ENCODE measurements at regions not wholly inside any gene's neighbourhood (a gene's known extent, or its start where the extent isn't known, plus 50 kb on each side); places are given as distances from the start of the nearest gene placed in this dataset.

DNA sequence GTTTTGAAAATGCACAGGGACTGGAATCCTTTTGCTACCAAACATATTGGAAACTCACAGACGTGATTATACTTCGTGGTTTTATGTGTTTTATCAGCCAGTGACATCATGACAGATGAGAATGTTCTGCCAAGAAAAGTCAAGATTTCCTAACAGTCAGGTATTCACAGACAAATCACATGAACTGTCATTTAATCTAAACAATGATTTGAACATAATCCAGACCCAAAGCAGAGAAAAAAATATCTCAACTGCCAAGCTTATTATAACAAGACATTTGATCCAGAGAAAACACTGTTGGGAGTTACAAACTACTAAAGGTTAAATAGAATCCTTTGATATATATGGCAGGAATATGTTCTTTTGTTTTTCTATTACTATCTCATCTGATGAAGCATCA is 635.9 kb upstream of the FRG1 start:
- Histone ChIP-seq H3K27me3 (replicated peaks in 1 of 2; ENCODE audit: control insufficient read depth in 2 of 2, extremely low read depth in 1 of 2, insufficient read depth in 2 of 2, low read length in 1 of 2) (no peaks in the 10 kb centered on the region), H3K4me1 (ENCODE audit: control insufficient read depth in 1 of 2, extremely low read depth in 1 of 2, insufficient read depth in 2 of 2, low read length in 2 of 2) (no peaks in the 10 kb centered on the region), H3K4me3 (ENCODE audit: control insufficient read depth in 1 of 2, extremely low read depth in 1 of 2, low read length in 1 of 2) (no peak overlapping the region), H3K36me3 (ENCODE audit: control insufficient read depth in 2 of 2, extremely low read depth in 1 of 2, insufficient read depth in 1 of 2, low read length in 1 of 2) (no peaks in the 10 kb centered on the region), H3K27ac (ENCODE audit: low read length) (no peak overlapping the region), H3K9me3 (no peaks in the 10 kb centered on the region)
- no peak overlapping the region for H3K4me3 Mint-ChIP-seq
- H3K27me3 Mint-ChIP-seq = no peaks in the 10 kb centered on the region
- 7% methylated on average over 2 of the region's 2 CpGs for WGBS (ENCODE audit: insufficient coverage)
- ChIA-PET POLR2A (no interaction called here), CTCF (no interaction called here)
- no peaks in the 10 kb centered on the region for H3K4me1 Mint-ChIP-seq
- no peak for ATAC-seq (replicated peaks in 1 of 4)
- no peak overlapping the region for H3K27ac Mint-ChIP-seq
- no peaks in the 10 kb centered on the region for H3K36me3 Mint-ChIP-seq
- peaks cover 0 to 4% (median 0%) of the 10 kb centered on the region in 3 donors for H3K9me3 Mint-ChIP-seq
- DNase-seq = no peak

DNA sequence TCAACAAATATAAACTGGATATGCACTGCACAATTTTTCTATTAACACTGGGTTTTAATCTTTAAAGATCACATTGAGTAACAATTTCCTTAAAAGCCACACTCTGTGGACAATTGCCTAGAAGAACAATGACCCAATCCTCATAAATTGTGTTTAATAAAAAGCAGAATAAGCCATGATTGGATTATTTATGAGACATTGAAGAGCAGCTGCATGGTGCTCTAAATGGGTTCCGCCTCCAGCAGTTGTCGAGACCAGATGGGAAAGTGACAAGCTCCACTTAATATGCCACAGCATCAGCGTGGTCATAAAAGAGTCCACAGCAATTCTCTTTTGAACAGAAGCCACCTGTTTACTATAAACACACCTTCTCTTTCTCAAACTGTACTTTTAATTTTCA is 635.2 kb upstream of the FRG1 start:
- Histone ChIP-seq H3K27ac (ENCODE audit: low read length) (no peak overlapping the region), H3K4me3 (ENCODE audit: control insufficient read depth in 1 of 2, extremely low read depth in 1 of 2, low read length in 1 of 2) (no peak overlapping the region), H3K27me3 (replicated peaks in 1 of 2; ENCODE audit: control insufficient read depth in 2 of 2, extremely low read depth in 1 of 2, insufficient read depth in 2 of 2, low read length in 1 of 2) (no peaks in the 10 kb centered on the region), H3K36me3 (ENCODE audit: control insufficient read depth in 2 of 2, extremely low read depth in 1 of 2, insufficient read depth in 1 of 2, low read length in 1 of 2) (no peaks in the 10 kb centered on the region), H3K4me1 (ENCODE audit: control insufficient read depth in 1 of 2, extremely low read depth in 1 of 2, insufficient read depth in 2 of 2, low read length in 2 of 2) (no peaks in the 10 kb centered on the region), H3K9me3 (no peaks in the 10 kb centered on the region)
- Mint-ChIP-seq H3K36me3 (no peaks in the 10 kb centered on the region), H3K9me3 (peaks cover 0 to 4% (median 0%) of the 10 kb centered on the region in 3 donors), H3K4me1 (no peaks in the 10 kb centered on the region), H3K27me3 (no peaks in the 10 kb centered on the region), H3K27ac (no peak overlapping the region), H3K4me3 (no peak overlapping the region)
- 0% methylated on average over 1 of the region's 3 CpGs for WGBS (ENCODE audit: insufficient coverage)
- ChIA-PET POLR2A (interaction anchor here in 1 of 2 donors (0.6 kb wide), 1 partner anchor 1231 kb away, joined by 3 read pairs; no protein-coding TSS in a partner anchor), CTCF (no interaction called here)
- ATAC-seq (replicated peaks in 1 of 4) = no peak
- DNase-seq = no peak

DNA sequence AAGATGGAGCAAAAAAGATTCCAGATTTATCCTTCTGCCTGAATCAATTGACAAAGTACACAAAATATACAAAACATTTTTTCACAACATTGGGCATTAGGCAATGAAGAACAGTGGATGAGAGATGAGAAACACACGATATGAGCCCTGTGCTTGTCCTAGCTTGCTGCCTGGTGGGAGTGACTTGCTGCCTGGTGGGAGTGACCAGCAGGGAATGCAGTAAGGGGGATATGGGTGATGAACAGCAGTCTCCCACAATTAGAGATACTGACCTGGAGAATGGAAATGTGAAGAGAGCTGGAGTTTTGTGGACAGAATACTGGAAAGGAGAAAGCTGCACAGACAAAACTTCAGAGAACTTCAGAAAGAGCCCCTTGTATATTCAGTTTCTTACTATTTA is 629.4 kb upstream of the FRG1 start:
- H3K36me3 Mint-ChIP-seq = no peaks in the 10 kb centered on the region
- Histone ChIP-seq H3K4me1 (ENCODE audit: control insufficient read depth in 1 of 2, extremely low read depth in 1 of 2, insufficient read depth in 2 of 2, low read length in 2 of 2) (no peaks in the 10 kb centered on the region), H3K9me3 (no peaks in the 10 kb centered on the region), H3K27ac (ENCODE audit: low read length) (no peak overlapping the region), H3K27me3 (replicated peaks in 1 of 2; ENCODE audit: control insufficient read depth in 2 of 2, extremely low read depth in 1 of 2, insufficient read depth in 2 of 2, low read length in 1 of 2) (no peaks in the 10 kb centered on the region), H3K4me3 (ENCODE audit: control insufficient read depth in 1 of 2, extremely low read depth in 1 of 2, low read length in 1 of 2) (no peak overlapping the region), H3K36me3 (ENCODE audit: control insufficient read depth in 2 of 2, extremely low read depth in 1 of 2, insufficient read depth in 1 of 2, low read length in 1 of 2) (no peaks in the 10 kb centered on the region)
- 80% methylated on average over 1 of the region's 1 CpG for WGBS (ENCODE audit: insufficient coverage)
- ATAC-seq (replicated peaks in 1 of 4) (no peak), DNase-seq (no peak)
- no peak overlapping the region for H3K4me3 Mint-ChIP-seq
- peaks cover 5 to 17% (median 10%) of the 10 kb centered on the region in 3 donors for H3K9me3 Mint-ChIP-seq
- no peaks in the 10 kb centered on the region for H3K27me3 Mint-ChIP-seq
- CTCF ChIA-PET = no interaction called here
- H3K27ac Mint-ChIP-seq = no peak overlapping the region
- H3K4me1 Mint-ChIP-seq = no peaks in the 10 kb centered on the region
- POLR2A ChIA-PET = no interaction called here

DNA sequence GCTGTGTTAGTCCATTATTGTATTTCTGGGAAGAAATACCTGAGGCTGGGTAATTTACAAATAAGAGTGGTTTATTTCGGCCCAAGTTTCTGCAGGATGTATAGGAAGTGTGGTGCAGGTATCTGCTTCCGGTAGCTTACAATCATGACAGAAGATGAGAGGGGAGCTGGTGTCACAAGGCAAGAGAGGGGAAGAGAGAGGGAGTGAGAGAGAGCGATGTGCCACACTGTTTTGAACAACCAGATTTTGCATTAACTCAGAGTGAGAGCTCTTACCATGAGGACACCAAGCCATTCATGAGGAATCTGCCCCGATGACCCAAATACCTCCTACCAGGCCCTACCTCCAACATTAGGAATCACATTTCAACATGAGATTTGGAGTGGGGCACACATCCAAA is 627.6 kb upstream of the FRG1 start:
- Mint-ChIP-seq H3K27me3 (no peaks in the 10 kb centered on the region), H3K27ac (no peak overlapping the region), H3K4me1 (no peaks in the 10 kb centered on the region), H3K9me3 (peaks cover 5 to 17% (median 10%) of the 10 kb centered on the region in 3 donors), H3K4me3 (no peak overlapping the region), H3K36me3 (no peaks in the 10 kb centered on the region)
- no peaks in the 10 kb centered on the region for H3K36me3 ChIP-seq (ENCODE audit: control insufficient read depth in 2 of 2, extremely low read depth in 1 of 2, insufficient read depth in 1 of 2, low read length in 1 of 2)
- CTCF ChIA-PET = no interaction called here
- H3K27me3 ChIP-seq (replicated peaks in 1 of 2; ENCODE audit: control insufficient read depth in 2 of 2, extremely low read depth in 1 of 2, insufficient read depth in 2 of 2, low read length in 1 of 2) = no peaks in the 10 kb centered on the region
- DNase-seq (no peak), ATAC-seq (replicated peaks in 1 of 4) (no peak)
- POLR2A ChIA-PET = no interaction called here
- WGBS (ENCODE audit: insufficient coverage) = 72% methylated on average over 4 of the region's 4 CpGs
- no peak overlapping the region for H3K4me3 ChIP-seq (ENCODE audit: control insufficient read depth in 1 of 2, extremely low read depth in 1 of 2, low read length in 1 of 2)
- no peak overlapping the region for H3K27ac ChIP-seq (ENCODE audit: low read length)
- H3K4me1 ChIP-seq (ENCODE audit: control insufficient read depth in 1 of 2, extremely low read depth in 1 of 2, insufficient read depth in 2 of 2, low read length in 2 of 2) = no peaks in the 10 kb centered on the region
- H3K9me3 ChIP-seq = no peaks in the 10 kb centered on the region

DNA sequence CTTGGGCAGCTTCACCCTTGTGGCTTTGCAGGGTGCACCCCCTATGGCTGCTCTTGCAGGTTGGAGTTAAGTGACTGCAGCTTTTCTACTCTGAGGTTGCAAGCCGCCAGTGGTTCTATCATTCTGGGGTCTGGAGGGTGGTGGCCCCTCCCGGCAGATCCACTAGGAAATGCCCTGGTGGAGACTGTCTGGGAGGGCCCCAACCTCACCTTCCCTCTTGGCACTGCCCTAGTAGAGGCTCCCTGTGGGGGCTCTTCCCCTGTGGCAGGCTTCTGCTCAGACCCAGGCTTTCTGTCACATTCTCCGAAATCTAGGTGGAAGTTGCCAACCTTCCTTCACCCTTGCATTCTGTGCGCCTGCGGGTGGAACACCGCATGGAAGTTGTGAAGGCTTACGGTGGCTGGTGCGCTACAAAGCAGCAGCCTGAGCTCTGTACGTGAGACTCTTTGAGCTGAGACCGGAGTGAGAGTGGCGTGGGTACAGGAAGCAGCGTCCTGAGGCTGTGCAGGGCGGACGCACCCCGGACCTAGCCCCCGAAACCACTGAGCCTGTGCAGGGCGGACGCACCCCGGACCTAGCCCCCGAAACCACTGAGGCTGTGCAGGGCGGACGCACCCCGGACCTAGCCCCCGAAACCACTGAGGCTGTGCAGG is 626.7 kb upstream of the FRG1 start:
- Mint-ChIP-seq H3K4me1 (no peaks in the 10 kb centered on the region), H3K27me3 (no peaks in the 10 kb centered on the region), H3K9me3 (peaks cover 9 to 23% (median 14%) of the 10 kb centered on the region in 3 donors), H3K4me3 (no peak overlapping the region), H3K27ac (no peak overlapping the region), H3K36me3 (no peaks in the 10 kb centered on the region)
- H3K27me3 ChIP-seq (replicated peaks in 1 of 2; ENCODE audit: control insufficient read depth in 2 of 2, extremely low read depth in 1 of 2, insufficient read depth in 2 of 2, low read length in 1 of 2) = no peaks in the 10 kb centered on the region
- H3K4me1 ChIP-seq (ENCODE audit: control insufficient read depth in 1 of 2, extremely low read depth in 1 of 2, insufficient read depth in 2 of 2, low read length in 2 of 2) = no peaks in the 10 kb centered on the region
- no peaks in the 10 kb centered on the region for H3K36me3 ChIP-seq (ENCODE audit: control insufficient read depth in 2 of 2, extremely low read depth in 1 of 2, insufficient read depth in 1 of 2, low read length in 1 of 2)
- 96% methylated on average over 8 of the region's 24 CpGs for WGBS (ENCODE audit: insufficient coverage)
- H3K9me3 ChIP-seq = no peaks in the 10 kb centered on the region
- H3K27ac ChIP-seq (ENCODE audit: low read length) = no peak overlapping the region
- ATAC-seq (replicated peaks in 1 of 4) (no peak), DNase-seq (no peak)
- ChIA-PET POLR2A (no interaction called here), CTCF (no interaction called here)
- no peak overlapping the region for H3K4me3 ChIP-seq (ENCODE audit: control insufficient read depth in 1 of 2, extremely low read depth in 1 of 2, low read length in 1 of 2)

DNA sequence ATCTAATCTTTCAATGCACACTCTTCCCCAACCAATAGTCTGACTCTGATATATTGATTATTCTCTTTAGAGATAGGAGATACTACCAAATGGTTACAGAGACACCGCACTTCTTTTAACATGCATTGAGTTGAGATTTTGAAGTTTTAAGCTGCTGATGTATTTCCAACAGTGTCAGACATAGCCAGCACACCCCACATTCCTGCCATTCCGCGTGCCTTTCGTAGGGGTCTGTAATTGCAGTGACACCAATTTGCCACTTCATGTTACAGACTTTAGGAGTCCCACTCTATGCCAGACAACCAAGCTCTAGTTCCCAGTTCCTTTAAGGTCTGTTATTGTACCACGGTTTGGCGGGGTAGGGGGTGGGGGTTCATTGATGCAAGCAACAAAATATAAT is 618.2 kb upstream of the FRG1 start:
- Mint-ChIP-seq H3K9me3 (peaks cover 4 to 19% (median 9%) of the 10 kb centered on the region in 3 donors), H3K27me3 (no peaks in the 10 kb centered on the region)

DNA sequence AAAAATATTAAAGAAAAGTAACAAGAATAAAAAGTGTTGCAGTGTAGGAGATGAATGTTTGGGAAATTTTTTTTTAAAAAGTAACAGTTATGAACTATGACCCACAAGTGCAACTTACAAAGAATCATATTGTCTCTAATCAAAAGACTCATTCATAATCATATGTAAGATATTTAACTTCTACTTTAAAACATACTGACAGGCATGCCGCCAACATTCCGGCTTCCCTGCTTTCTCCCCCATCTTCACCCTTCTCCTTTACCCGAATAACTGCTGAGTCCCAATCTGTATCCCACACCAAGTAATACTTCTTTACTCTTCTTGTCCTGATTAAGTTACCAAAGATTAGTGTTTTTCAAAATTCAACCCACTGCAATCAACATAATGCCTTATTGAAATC is 598.8 kb upstream of the FRG1 start:
- Histone ChIP-seq H3K27me3 (replicated peaks in 1 of 2; ENCODE audit: control insufficient read depth in 2 of 2, extremely low read depth in 1 of 2, insufficient read depth in 2 of 2, low read length in 1 of 2) (no peaks in the 10 kb centered on the region), H3K9me3 (no peaks in the 10 kb centered on the region), H3K36me3 (ENCODE audit: control insufficient read depth in 2 of 2, extremely low read depth in 1 of 2, insufficient read depth in 1 of 2, low read length in 1 of 2) (no peaks in the 10 kb centered on the region), H3K4me1 (ENCODE audit: control insufficient read depth in 1 of 2, extremely low read depth in 1 of 2, insufficient read depth in 2 of 2, low read length in 2 of 2) (no peaks in the 10 kb centered on the region), H3K4me3 (ENCODE audit: control insufficient read depth in 1 of 2, extremely low read depth in 1 of 2, low read length in 1 of 2) (no peak overlapping the region), H3K27ac (ENCODE audit: low read length) (no peak overlapping the region)
- no peaks in the 10 kb centered on the region for H3K36me3 Mint-ChIP-seq
- H3K9me3 Mint-ChIP-seq = peaks cover 6 to 31% (median 23%) of the 10 kb centered on the region in 3 donors
- no peak overlapping the region for H3K27ac Mint-ChIP-seq
- no peak overlapping the region for H3K4me3 Mint-ChIP-seq
- no peak for DNase-seq
- H3K4me1 Mint-ChIP-seq = no peaks in the 10 kb centered on the region
- no peak for ATAC-seq (replicated peaks in 1 of 4)
- ChIA-PET POLR2A (no interaction called here), CTCF (no interaction called here)
- H3K27me3 Mint-ChIP-seq = no peaks in the 10 kb centered on the region
- 94% methylated on average over 3 of the region's 3 CpGs for WGBS (ENCODE audit: insufficient coverage)

More for the DNA sequence above, 618.2 kb upstream of the FRG1 start:
- ChIA-PET CTCF (no interaction called here), POLR2A (no interaction called here)
- no peaks in the 10 kb centered on the region for H3K27me3 ChIP-seq (replicated peaks in 1 of 2; ENCODE audit: control insufficient read depth in 2 of 2, extremely low read depth in 1 of 2, insufficient read depth in 2 of 2, low read length in 1 of 2)
- H3K27ac ChIP-seq (ENCODE audit: low read length) = no peak overlapping the region
- no peak for DNase-seq
- H3K4me1 Mint-ChIP-seq = no peaks in the 10 kb centered on the region
- no peak overlapping the region for H3K4me3 ChIP-seq (ENCODE audit: control insufficient read depth in 1 of 2, extremely low read depth in 1 of 2, low read length in 1 of 2)
- WGBS (ENCODE audit: insufficient coverage) = no CpG with 5 or more reads among the region's 6 CpGs
- no peak overlapping the region for H3K27ac Mint-ChIP-seq
- no peaks in the 10 kb centered on the region for H3K36me3 Mint-ChIP-seq
- H3K4me3 Mint-ChIP-seq = no peak overlapping the region
- ATAC-seq (replicated peaks in 1 of 4) = no peak
- no peaks in the 10 kb centered on the region for H3K9me3 ChIP-seq
- no peaks in the 10 kb centered on the region for H3K36me3 ChIP-seq (ENCODE audit: control insufficient read depth in 2 of 2, extremely low read depth in 1 of 2, insufficient read depth in 1 of 2, low read length in 1 of 2)
- H3K4me1 ChIP-seq (ENCODE audit: control insufficient read depth in 1 of 2, extremely low read depth in 1 of 2, insufficient read depth in 2 of 2, low read length in 2 of 2) = no peaks in the 10 kb centered on the region

Measured in T-cell (primary cell).